Activated naive CD8-positive, alpha-beta T cell treated with anti-CD3 and anti-CD28 coated beads, Interleukin-2, amount 50 U/mL, for 24 hours (primary cell): ENCODE measurements at regions not wholly inside any gene's neighbourhood (a gene's known extent, or its start where the extent isn't known, plus 50 kb on each side); places are given as distances from the start of the nearest gene placed in this dataset.

Experiments used
- ATAC-seq: fragments of 150-1000 bp; cut with Tn5 transposase; one replicate; pipeline ENCODE4 v1.10.0; 2021
- DNase-seq: peaks from one replicate; pipeline ENCODE4 v3.0.0; 2021
- H3K27ac Mint-ChIP-seq: one replicate; pipeline ENCODE4 v1.8.0; 2021; ENCODE audit warnings: mild to moderate bottlenecking, mixed read lengths
- H3K27me3 Mint-ChIP-seq: one replicate; pipeline ENCODE4 v1.8.0; 2021; ENCODE audit warnings: mixed read lengths
- H3K36me3 Mint-ChIP-seq: one replicate; pipeline ENCODE4 v1.8.0; 2021; ENCODE audit warnings: low read depth, mixed read lengths
- H3K4me1 Mint-ChIP-seq: one replicate; pipeline ENCODE4 v1.8.0; 2021; ENCODE audit warnings: mixed read lengths
- H3K4me3 Mint-ChIP-seq: one replicate; pipeline ENCODE4 v1.8.0; 2021; ENCODE audit warnings: mild to moderate bottlenecking, moderate library complexity, mixed read lengths
- H3K9me3 Mint-ChIP-seq: one replicate; pipeline ENCODE4 v1.8.0; 2021; ENCODE audit warnings: mixed read lengths

DNA sequence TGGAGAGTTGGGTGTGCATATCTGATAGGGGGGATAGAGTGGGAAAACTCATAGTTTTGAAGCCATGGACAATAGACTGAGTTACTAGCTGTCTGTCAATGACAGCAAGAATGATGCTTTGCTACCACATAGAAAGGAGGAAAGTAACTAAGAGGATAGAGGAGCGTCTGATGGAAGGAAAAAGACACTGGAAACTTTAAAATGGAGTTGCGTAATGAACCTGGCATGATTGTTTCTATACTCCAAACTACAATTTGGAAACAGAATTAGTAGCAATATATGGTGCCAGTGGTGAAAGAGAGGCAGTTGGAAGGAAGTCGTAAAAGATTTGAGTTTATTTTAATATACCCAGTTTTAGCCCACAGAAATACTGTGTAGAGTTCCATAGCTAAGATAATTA, 163.6 kb downstream of the TUSC7 start:
- peaks cover 3% of the 10 kb centered on the region for H3K9me3 Mint-ChIP-seq
- no peak overlapping the region for H3K4me3 Mint-ChIP-seq
- H3K4me1 Mint-ChIP-seq = no peaks in the 10 kb centered on the region
- DNase-seq (no peak), ATAC-seq (no peak)
- no peaks in the 10 kb centered on the region for H3K27me3 Mint-ChIP-seq
- no peak overlapping the region for H3K27ac Mint-ChIP-seq
- H3K36me3 Mint-ChIP-seq = no peaks in the 10 kb centered on the region

GRCh38 chr3:116877968-116878367, 168.4 kb downstream of the TUSC7 start:
- H3K27me3 Mint-ChIP-seq = no peaks in the 10 kb centered on the region
- H3K27ac Mint-ChIP-seq = no peak overlapping the region
- DNase-seq (no peak), ATAC-seq (no peak)
- H3K4me1 Mint-ChIP-seq = no peaks in the 10 kb centered on the region
- H3K4me3 Mint-ChIP-seq = no peak overlapping the region
- no peaks in the 10 kb centered on the region for H3K36me3 Mint-ChIP-seq
- peaks cover 3% of the 10 kb centered on the region for H3K9me3 Mint-ChIP-seq

DNA sequence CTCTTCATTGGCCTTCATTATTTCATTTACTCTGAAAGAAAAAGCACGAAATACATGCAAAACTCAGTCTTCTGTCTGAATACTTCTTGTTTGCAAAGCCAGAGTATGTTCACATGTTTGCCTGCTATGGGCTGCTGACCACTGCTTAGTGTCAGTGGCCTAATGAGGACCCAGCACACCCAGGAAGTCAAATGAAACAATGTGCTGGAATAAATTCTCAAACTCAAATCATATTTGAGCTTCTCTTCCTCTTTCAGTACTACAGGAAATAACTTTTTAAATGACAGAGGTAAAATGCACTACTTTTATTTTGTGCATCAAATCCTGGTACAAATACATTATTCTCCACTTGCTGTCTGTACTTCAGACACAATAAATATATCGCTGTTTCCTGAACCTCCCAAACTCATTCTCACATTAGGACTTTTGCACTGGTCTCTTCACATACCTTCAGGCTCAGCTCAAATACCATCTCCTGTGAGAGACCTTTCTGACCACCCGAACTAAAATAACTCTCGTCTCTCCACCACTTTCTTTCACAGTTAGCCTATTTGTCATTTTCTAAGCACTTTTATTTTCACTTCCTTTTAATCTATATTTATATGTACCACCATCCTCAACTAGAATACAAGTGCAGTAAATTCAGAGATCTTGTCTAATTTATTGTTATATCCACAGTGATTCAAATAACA, 176.8 kb downstream of the TUSC7 start:
- no peaks in the 10 kb centered on the region for H3K36me3 Mint-ChIP-seq
- H3K27me3 Mint-ChIP-seq = no peaks in the 10 kb centered on the region
- no peaks in the 10 kb centered on the region for H3K4me1 Mint-ChIP-seq
- no peak overlapping the region for H3K4me3 Mint-ChIP-seq
- no peak for ATAC-seq
- no peaks in the 10 kb centered on the region for H3K9me3 Mint-ChIP-seq
- DNase-seq = no peak
- no peak overlapping the region for H3K27ac Mint-ChIP-seq

- Mint-ChIP-seq H3K4me3 (no peak overlapping the region), H3K4me1 (no peaks in the 10 kb centered on the region), H3K27me3 (no peaks in the 10 kb centered on the region), H3K27ac (no peak overlapping the region), H3K36me3 (no peaks in the 10 kb centered on the region), H3K9me3 (no peaks in the 10 kb centered on the region)
- DNase-seq = no peak
- ATAC-seq = no peak
Measured at GRCh38 chr3:116896116-116896515, 186.5 kb downstream of the TUSC7 start.

GRCh38 chr3:116897382-116897781, 187.8 kb downstream of the TUSC7 start:
- DNase-seq = no peak

GRCh38 chr3:116899253-116899652, 189.7 kb downstream of the TUSC7 start:
- no peaks in the 10 kb centered on the region for H3K4me1 Mint-ChIP-seq
- ATAC-seq = no peak
- no peaks in the 10 kb centered on the region for H3K9me3 Mint-ChIP-seq
- no peak for DNase-seq
- no peak overlapping the region for H3K4me3 Mint-ChIP-seq
- H3K27ac Mint-ChIP-seq = no peak overlapping the region
- H3K27me3 Mint-ChIP-seq = no peaks in the 10 kb centered on the region
- no peaks in the 10 kb centered on the region for H3K36me3 Mint-ChIP-seq

More at GRCh38 chr3:116897382-116897781, 187.8 kb downstream of the TUSC7 start:
- Mint-ChIP-seq H3K9me3 (no peaks in the 10 kb centered on the region), H3K4me3 (no peak overlapping the region), H3K27ac (no peak overlapping the region), H3K4me1 (no peaks in the 10 kb centered on the region), H3K36me3 (no peaks in the 10 kb centered on the region), H3K27me3 (no peaks in the 10 kb centered on the region)
- ATAC-seq = no peak

DNA sequence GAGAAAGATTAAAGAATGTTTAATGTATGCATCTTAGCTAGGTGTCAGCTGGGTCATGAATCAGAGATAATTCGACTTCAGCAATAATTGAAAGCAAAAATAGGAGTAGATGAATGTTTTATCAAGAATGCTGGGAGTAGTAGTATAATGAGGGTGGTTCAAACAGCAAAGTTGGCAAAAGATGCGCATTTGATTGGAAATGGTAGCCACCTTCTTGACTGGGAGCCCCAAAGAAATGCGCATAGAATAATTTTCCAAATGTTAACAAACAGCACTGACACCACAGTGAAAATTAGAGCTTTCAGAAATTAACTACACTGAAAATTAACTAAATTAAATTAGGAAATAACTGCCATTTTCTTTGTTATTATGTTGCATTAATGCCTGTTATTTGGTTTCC, 195.8 kb downstream of the TUSC7 start:
- H3K27ac Mint-ChIP-seq = no peak overlapping the region
- H3K4me3 Mint-ChIP-seq = no peak overlapping the region
- H3K9me3 Mint-ChIP-seq = peaks cover 8% of the 10 kb centered on the region
- DNase-seq = no peak
- H3K27me3 Mint-ChIP-seq = no peaks in the 10 kb centered on the region
- H3K36me3 Mint-ChIP-seq = no peaks in the 10 kb centered on the region
- no peak for ATAC-seq
- no peaks in the 10 kb centered on the region for H3K4me1 Mint-ChIP-seq

GRCh38 chr3:116905794-116906193, 196.2 kb downstream of the TUSC7 start:
- ATAC-seq (no peak), DNase-seq (no peak)

GRCh38 chr3:116912116-116912515, 202.5 kb downstream of the TUSC7 start:
- no peak overlapping the region for H3K27ac Mint-ChIP-seq
- no peaks in the 10 kb centered on the region for H3K4me1 Mint-ChIP-seq
- H3K9me3 Mint-ChIP-seq = peaks cover 21% of the 10 kb centered on the region
- ATAC-seq (no peak), DNase-seq (no peak)
- no peaks in the 10 kb centered on the region for H3K36me3 Mint-ChIP-seq
- no peak overlapping the region for H3K4me3 Mint-ChIP-seq
- no peaks in the 10 kb centered on the region for H3K27me3 Mint-ChIP-seq

More at GRCh38 chr3:116905794-116906193, 196.2 kb downstream of the TUSC7 start:
- Mint-ChIP-seq H3K27me3 (no peaks in the 10 kb centered on the region), H3K4me3 (no peak overlapping the region), H3K4me1 (no peaks in the 10 kb centered on the region), H3K36me3 (no peaks in the 10 kb centered on the region), H3K9me3 (peaks cover 9% of the 10 kb centered on the region), H3K27ac (no peak overlapping the region)

GRCh38 chr3:116914004-116914403, 204.4 kb downstream of the TUSC7 start:
- Mint-ChIP-seq H3K27me3 (no peaks in the 10 kb centered on the region), H3K4me1 (no peaks in the 10 kb centered on the region), H3K4me3 (no peak overlapping the region), H3K36me3 (no peaks in the 10 kb centered on the region), H3K9me3 (peaks cover 13% of the 10 kb centered on the region), H3K27ac (no peak overlapping the region)
- ATAC-seq (no peak), DNase-seq (no peak)

- ATAC-seq (no peak), DNase-seq (no peak)
- Mint-ChIP-seq H3K27me3 (no peaks in the 10 kb centered on the region), H3K36me3 (no peaks in the 10 kb centered on the region), H3K9me3 (peaks cover 4% of the 10 kb centered on the region), H3K4me3 (no peak overlapping the region), H3K4me1 (no peaks in the 10 kb centered on the region), H3K27ac (no peak overlapping the region)
Measured at GRCh38 chr3:116916836-116917235, 207.3 kb downstream of the TUSC7 start.

GRCh38 chr3:116920826-116921610, 211.4 kb downstream of the TUSC7 start:
- H3K27me3 Mint-ChIP-seq = no peaks in the 10 kb centered on the region
- no peaks in the 10 kb centered on the region for H3K4me1 Mint-ChIP-seq
- no peak overlapping the region for H3K27ac Mint-ChIP-seq
- peaks cover 8% of the 10 kb centered on the region for H3K9me3 Mint-ChIP-seq
- DNase-seq (no peak), ATAC-seq (no peak)
- no peak overlapping the region for H3K4me3 Mint-ChIP-seq
- H3K36me3 Mint-ChIP-seq = no peaks in the 10 kb centered on the region

DNA sequence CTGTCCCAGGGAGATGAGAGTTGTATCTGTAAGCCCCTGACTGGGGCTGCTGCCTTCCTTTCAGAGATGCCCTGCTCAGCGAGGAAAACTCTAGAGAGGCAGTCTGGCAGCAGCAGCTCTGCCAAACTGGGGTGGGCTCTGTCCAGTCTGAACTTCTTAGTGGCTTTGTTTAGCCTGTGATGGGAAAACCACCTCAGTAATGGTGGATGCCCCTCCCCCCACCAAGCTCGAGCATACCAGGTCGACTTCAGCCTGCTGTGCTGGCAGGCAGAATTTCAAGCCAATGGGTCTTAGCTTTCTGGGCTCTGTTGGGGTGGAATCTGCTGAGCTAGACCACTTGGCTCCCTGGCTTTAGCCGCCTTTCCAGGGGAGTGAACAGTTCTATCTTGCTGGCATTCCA, 218.3 kb downstream of the TUSC7 start:
- no peak for ATAC-seq
- DNase-seq = no peak
- peaks cover 15% of the 10 kb centered on the region for H3K9me3 Mint-ChIP-seq
- H3K4me3 Mint-ChIP-seq = no peak overlapping the region
- no peaks in the 10 kb centered on the region for H3K27me3 Mint-ChIP-seq
- no peaks in the 10 kb centered on the region for H3K36me3 Mint-ChIP-seq
- no peak overlapping the region for H3K27ac Mint-ChIP-seq
- no peaks in the 10 kb centered on the region for H3K4me1 Mint-ChIP-seq

DNA sequence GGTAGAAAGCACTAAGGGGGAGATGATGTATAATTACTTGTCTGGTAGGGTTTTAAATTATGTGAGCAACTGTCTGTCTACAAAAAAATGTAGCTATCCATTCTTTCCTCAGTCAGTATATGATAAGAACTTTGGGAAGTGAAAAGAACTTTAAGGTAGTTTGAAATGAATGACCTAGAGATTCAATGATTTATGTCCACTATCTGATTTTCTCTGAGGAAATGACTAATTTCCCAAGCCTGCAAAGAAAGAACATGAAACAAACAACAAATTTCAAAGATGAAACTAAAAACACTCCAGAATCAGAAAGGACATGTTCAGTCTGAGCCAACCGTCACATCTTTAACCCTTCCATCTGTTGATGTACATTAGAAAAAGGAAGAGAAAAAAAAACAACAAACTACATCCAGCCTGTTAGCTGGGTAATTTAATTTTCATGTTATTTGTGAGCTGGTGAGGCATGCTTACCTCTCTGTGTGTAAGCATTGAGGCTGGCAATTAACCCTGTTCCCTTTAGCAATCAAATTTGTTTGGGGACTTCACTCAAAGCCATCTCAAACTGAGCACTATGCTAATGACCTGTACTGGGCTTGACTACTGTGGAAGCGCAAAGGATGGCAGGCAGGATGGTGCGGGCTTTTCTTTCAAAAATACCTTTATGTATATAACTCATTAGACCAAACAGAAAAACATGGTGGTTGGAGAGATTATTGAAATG, 220.1 kb downstream of the TUSC7 start:
- no peak for ATAC-seq
- Mint-ChIP-seq H3K27ac (no peak overlapping the region), H3K27me3 (no peaks in the 10 kb centered on the region), H3K4me3 (no peak overlapping the region), H3K9me3 (peaks cover 15% of the 10 kb centered on the region), H3K4me1 (no peaks in the 10 kb centered on the region), H3K36me3 (no peaks in the 10 kb centered on the region)
- DNase-seq = no peak

DNA sequence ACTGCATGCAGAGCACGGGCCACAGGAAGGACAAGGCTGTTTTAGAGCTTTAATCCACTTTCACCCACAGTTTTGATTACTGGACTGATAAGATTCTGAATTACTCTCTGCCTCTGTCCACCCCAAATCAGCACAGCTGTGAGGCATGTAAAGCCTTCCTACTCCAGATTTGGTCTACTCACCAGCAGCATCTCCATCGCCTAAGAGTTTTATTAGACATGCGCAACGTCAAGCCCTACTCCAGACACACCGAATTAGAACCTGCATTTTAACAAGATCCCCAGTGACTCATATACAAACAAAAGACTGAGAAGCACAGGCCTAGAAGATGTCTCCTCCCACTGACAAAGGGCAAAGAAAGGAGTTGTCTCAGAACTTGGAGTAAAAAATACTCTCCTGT, 221.2 kb downstream of the TUSC7 start:
- Mint-ChIP-seq H3K9me3 (peaks cover 14% of the 10 kb centered on the region), H3K36me3 (no peaks in the 10 kb centered on the region), H3K27ac (no peak overlapping the region), H3K27me3 (no peaks in the 10 kb centered on the region), H3K4me1 (no peaks in the 10 kb centered on the region), H3K4me3 (no peak overlapping the region)
- ATAC-seq = no peak
- DNase-seq = no peak
